ENCODE measurements at regions not wholly inside any gene's neighbourhood (a gene's known extent, or its start where the extent isn't known, plus 50 kb on each side); places are given as distances from the start of the nearest gene placed in this dataset.

DNA sequence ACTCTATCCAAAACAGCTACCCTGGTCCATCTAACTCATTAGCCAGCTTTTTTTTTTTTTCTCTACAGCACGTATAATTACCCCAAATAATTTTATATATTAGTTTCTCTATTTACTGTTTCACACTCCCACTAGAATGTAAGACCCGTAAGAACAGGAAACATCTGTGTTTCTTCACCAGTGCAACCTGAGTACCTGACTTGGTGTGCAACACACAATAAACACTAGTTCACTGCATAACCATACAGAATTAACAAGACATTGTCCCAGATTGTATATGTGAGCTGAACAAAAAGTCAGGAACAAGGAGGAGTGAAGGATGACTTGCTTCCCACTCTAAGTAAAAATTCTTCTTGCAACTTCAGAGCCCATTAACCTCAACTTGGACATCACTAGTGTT lies 180.2 kb upstream of the AKR1E2 start:
- no peaks in the 10 kb centered on the region for H3K9me3 Mint-ChIP-seq (ENCODE audit: unreplicated experiment)
- no peak overlapping the region for H3K27ac Mint-ChIP-seq (ENCODE audit: unreplicated experiment)
- no peaks in the 10 kb centered on the region for H3K27me3 Mint-ChIP-seq (ENCODE audit: unreplicated experiment)
- H3K36me3 Mint-ChIP-seq (ENCODE audit: unreplicated experiment) = no peaks in the 10 kb centered on the region
- no peak overlapping the region for H3K4me3 Mint-ChIP-seq (ENCODE audit: unreplicated experiment)
- no peak for DNase-seq (ENCODE audit: extremely low spot score, unreplicated experiment)
- H3K4me1 Mint-ChIP-seq (ENCODE audit: unreplicated experiment) = peaks cover 37% of the 10 kb centered on the region
- no peak for TF ChIP-seq CTCF (IDR thresholded peaks at IDR 0.05)

- no peaks in the 10 kb centered on the region for H3K27me3 Mint-ChIP-seq (ENCODE audit: unreplicated experiment)
- TF ChIP-seq CTCF (IDR thresholded peaks at IDR 0.05) = no peak
- H3K4me1 Mint-ChIP-seq (ENCODE audit: unreplicated experiment) = peaks cover 15% of the 10 kb centered on the region
- H3K27ac Mint-ChIP-seq (ENCODE audit: unreplicated experiment) = no peak overlapping the region
- DNase-seq (ENCODE audit: extremely low spot score, unreplicated experiment) = no peak
- H3K36me3 Mint-ChIP-seq (ENCODE audit: unreplicated experiment) = no peaks in the 10 kb centered on the region
- no peak overlapping the region for H3K4me3 Mint-ChIP-seq (ENCODE audit: unreplicated experiment)
- H3K9me3 Mint-ChIP-seq (ENCODE audit: unreplicated experiment) = no peaks in the 10 kb centered on the region
Observed at GRCh38 chr10:4643471-4643870, 182.5 kb upstream of the AKR1E2 start.

DNA sequence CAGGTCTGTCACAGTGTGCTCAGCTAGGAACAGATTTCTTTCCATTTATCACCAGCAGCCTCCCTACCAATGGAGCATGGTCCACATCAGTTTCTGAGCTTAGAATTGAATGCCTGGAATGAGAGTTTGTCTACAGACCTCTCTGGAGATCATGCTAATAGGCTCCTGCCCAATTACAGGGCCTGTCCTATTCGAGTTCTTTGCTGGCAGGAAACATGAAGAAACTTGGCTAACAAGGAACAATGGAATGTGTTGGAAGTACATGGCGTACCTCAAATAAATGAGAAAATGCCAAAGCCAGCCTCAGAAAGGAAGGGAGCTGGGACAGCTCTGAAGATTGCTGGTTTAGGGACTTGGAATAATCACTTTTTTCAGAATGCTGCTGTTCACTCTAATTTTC lies 186.0 kb upstream of the AKR1E2 start:
- DNase-seq (ENCODE audit: extremely low spot score, unreplicated experiment) = no peak
- no peak for TF ChIP-seq CTCF (IDR thresholded peaks at IDR 0.05)
- no peaks in the 10 kb centered on the region for H3K4me1 Mint-ChIP-seq (ENCODE audit: unreplicated experiment)

DNA sequence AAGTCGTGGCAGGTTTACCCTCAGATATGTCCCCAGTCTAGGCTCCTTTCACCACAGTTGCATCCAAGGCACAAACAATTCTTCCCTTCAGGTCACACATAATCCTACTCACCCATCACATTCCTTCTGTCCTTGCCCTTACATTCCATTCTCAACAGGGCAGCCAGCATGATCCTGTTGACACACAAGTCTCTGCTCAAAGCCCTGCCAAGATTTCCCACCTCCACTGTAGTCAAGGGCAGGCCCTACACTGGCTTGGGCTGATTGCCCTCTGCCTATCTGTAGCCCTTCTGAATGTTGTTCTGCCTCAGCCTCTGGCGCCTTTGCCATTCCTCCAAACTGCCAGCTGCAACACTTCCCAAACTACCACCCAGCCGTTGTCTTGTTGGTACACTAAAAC lies 187.9 kb upstream of the AKR1E2 start:
- no peak for TF ChIP-seq CTCF (IDR thresholded peaks at IDR 0.05)
- Mint-ChIP-seq H3K9me3 (ENCODE audit: unreplicated experiment) (no peaks in the 10 kb centered on the region), H3K27ac (ENCODE audit: unreplicated experiment) (no peak overlapping the region), H3K27me3 (ENCODE audit: unreplicated experiment) (no peaks in the 10 kb centered on the region), H3K36me3 (ENCODE audit: unreplicated experiment) (no peaks in the 10 kb centered on the region), H3K4me1 (ENCODE audit: unreplicated experiment) (no peaks in the 10 kb centered on the region), H3K4me3 (ENCODE audit: unreplicated experiment) (no peak overlapping the region)
- DNase-seq (ENCODE audit: extremely low spot score, unreplicated experiment) = no peak

More for the DNA sequence above, 186.0 kb upstream of the AKR1E2 start:
- H3K27ac Mint-ChIP-seq (ENCODE audit: unreplicated experiment) = no peak overlapping the region
- no peaks in the 10 kb centered on the region for H3K27me3 Mint-ChIP-seq (ENCODE audit: unreplicated experiment)
- no peak overlapping the region for H3K4me3 Mint-ChIP-seq (ENCODE audit: unreplicated experiment)
- no peaks in the 10 kb centered on the region for H3K36me3 Mint-ChIP-seq (ENCODE audit: unreplicated experiment)
- H3K9me3 Mint-ChIP-seq (ENCODE audit: unreplicated experiment) = no peaks in the 10 kb centered on the region

DNA sequence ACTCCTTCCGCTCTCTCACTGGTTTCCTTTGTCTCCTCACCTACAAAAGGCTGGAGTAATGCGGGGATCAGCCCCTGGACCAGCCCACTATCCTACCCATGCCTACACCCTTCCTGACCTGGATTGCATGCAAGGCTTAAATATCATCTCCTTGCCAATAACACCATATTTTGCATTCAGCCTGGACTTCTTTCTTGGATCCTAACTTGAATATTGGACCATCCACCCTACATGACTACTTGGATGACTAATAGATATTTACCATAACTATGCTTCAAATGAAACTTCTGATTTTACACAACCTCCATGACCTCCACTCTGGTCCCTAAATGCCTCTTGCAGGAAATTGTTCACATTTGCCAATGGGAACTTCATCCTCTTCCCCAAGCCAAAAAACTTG lies 188.3 kb upstream of the AKR1E2 start:
- no peak overlapping the region for H3K27ac Mint-ChIP-seq (ENCODE audit: unreplicated experiment)
- H3K27me3 Mint-ChIP-seq (ENCODE audit: unreplicated experiment) = no peaks in the 10 kb centered on the region
- H3K9me3 Mint-ChIP-seq (ENCODE audit: unreplicated experiment) = no peaks in the 10 kb centered on the region
- H3K4me3 Mint-ChIP-seq (ENCODE audit: unreplicated experiment) = no peak overlapping the region
- H3K4me1 Mint-ChIP-seq (ENCODE audit: unreplicated experiment) = no peaks in the 10 kb centered on the region
- no peaks in the 10 kb centered on the region for H3K36me3 Mint-ChIP-seq (ENCODE audit: unreplicated experiment)
- no peak for DNase-seq (ENCODE audit: extremely low spot score, unreplicated experiment)
- no peak for TF ChIP-seq CTCF (IDR thresholded peaks at IDR 0.05)

Data from osteocyte (in vitro differentiated cells).